CD14-positive monocyte (primary cell): ENCODE measurements at regions not wholly inside any gene's neighbourhood (a gene's known extent, or its start where the extent isn't known, plus 50 kb on each side); places are given as distances from the start of the nearest gene placed in this dataset.
A peak's percentile ranks its signal among the peaks of the same experiment; 100 is the strongest.

Source experiments
- DNase-seq, 3 donors: peaks; one replicate each; pipeline ENCODE4 v3.0.0-alpha.2; 2011 to 2022
- H2AFZ ChIP-seq: 2 replicates; pipeline ENCODE4 v1.6.0; 2012; ENCODE audit warnings: mild to moderate bottlenecking, low read depth, low read length, inconsistent platforms; ENCODE audit not compliant: insufficient read depth, poor library complexity, severe bottlenecking
- H3K27ac ChIP-seq, 2 donors: 1 replicate in 1 of 2; 2 replicates in 1 of 2; pipeline ENCODE4 v1.5.1; 2012 to 2013; ENCODE audit warnings: low read length in 2 of 2, control low read depth in 1 of 2, inconsistent platforms in 1 of 2, low read depth in 1 of 2, mild to moderate bottlenecking in 1 of 2
- H3K27me3 ChIP-seq, 2 donors: one replicate each; pipeline versions ENCODE4 v1.6.0 to v1.6.1; 2011 to 2013; ENCODE audit warnings: low read length in 2 of 2; ENCODE audit not compliant: control insufficient read depth in 2 of 2, insufficient read depth in 2 of 2
- H3K36me3 ChIP-seq, 2 donors: replicated peaks in 1 of 2; 1 replicate in 1 of 2; 2 replicates in 1 of 2; pipeline versions ENCODE4 v1.5.1 to v1.6.1; 2012 to 2013; ENCODE audit warnings: low read length in 2 of 2, control low read depth in 1 of 2, inconsistent platforms in 1 of 2, mild to moderate bottlenecking in 1 of 2; ENCODE audit not compliant: insufficient read depth in 2 of 2, control insufficient read depth in 1 of 2
- H3K4me1 ChIP-seq, 2 donors: 1 replicate in 1 of 2; 2 replicates in 1 of 2; pipeline versions ENCODE4 v1.5.1 to v1.6.1; 2012 to 2013; ENCODE audit warnings: low read length in 2 of 2, control low read depth in 1 of 2, inconsistent platforms in 1 of 2, mild to moderate bottlenecking in 1 of 2, moderate library complexity in 1 of 2; ENCODE audit not compliant: insufficient read depth in 2 of 2, control insufficient read depth in 1 of 2
- H3K4me2 ChIP-seq: replicated peaks from 2 replicates; pipeline ENCODE3; 2012; ENCODE audit warnings: low read length, moderate library complexity, mild to moderate bottlenecking; ENCODE audit not compliant: poor library complexity, severe bottlenecking; ENCODE audit errors: extremely low read depth
- H3K4me3 ChIP-seq, 3 experiments: fragments of 200-600 bp in 1 of 3; sonication (generic) in 1 of 3; replicated peaks in 1 of 3; 1 replicate in 2 of 3; 2 replicates in 1 of 3; pipeline ENCODE4 v1.5.1; 2011 to 2013; ENCODE audit warnings: low read length in 3 of 3, mild to moderate bottlenecking in 3 of 3, control low read depth in 2 of 3, low read depth in 2 of 3, inconsistent platforms in 1 of 3, moderate library complexity in 1 of 3
- H3K79me2 ChIP-seq: 2 replicates; pipeline ENCODE4 v1.6.0; 2012; ENCODE audit warnings: mild to moderate bottlenecking, control low read depth, inconsistent platforms, low read length, moderate library complexity; ENCODE audit not compliant: insufficient read depth
- H3K9ac ChIP-seq: 2 replicates; pipeline ENCODE4 v1.6.0; 2017; ENCODE audit warnings: low read length, mild to moderate bottlenecking; ENCODE audit not compliant: insufficient read depth, poor library complexity, severe bottlenecking
- H3K9me3 ChIP-seq, 2 donors: replicated peaks in 1 of 2; 1 replicate in 1 of 2; 2 replicates in 1 of 2; pipeline versions ENCODE4 v1.5.1 to v1.6.1; 2012 to 2013; ENCODE audit warnings: low read length in 2 of 2, control low read depth in 1 of 2; ENCODE audit not compliant: control insufficient read depth in 1 of 2, insufficient read depth in 1 of 2
- H4K20me1 ChIP-seq: 2 replicates; pipeline ENCODE4 v1.6.0; 2012; ENCODE audit warnings: mild to moderate bottlenecking, low read length, control low read depth, moderate library complexity; ENCODE audit not compliant: insufficient read depth
- H3K27ac Mint-ChIP-seq, 7 donors: one replicate each; pipeline ENCODE4 v1.8.0; 2020; ENCODE audit warnings: mild to moderate bottlenecking in 7 of 7, mixed read lengths in 7 of 7, moderate library complexity in 6 of 7, inconsistent platforms in 2 of 7
- H3K27me3 Mint-ChIP-seq, 3 donors: one replicate each; pipeline ENCODE4 v1.8.0; 2021 to 2022; ENCODE audit warnings: low read depth in 3 of 3, mild to moderate bottlenecking in 3 of 3, mixed read lengths in 3 of 3, moderate library complexity in 3 of 3, inconsistent platforms in 1 of 3
- H3K36me3 Mint-ChIP-seq, 2 donors: one replicate each; pipeline ENCODE4 v1.8.0; 2020; ENCODE audit warnings: mixed read lengths in 2 of 2, inconsistent platforms in 1 of 2, mild to moderate bottlenecking in 1 of 2
- H3K4me1 Mint-ChIP-seq: one replicate; pipeline ENCODE4 v1.8.0; 2020; ENCODE audit warnings: mild to moderate bottlenecking, mixed read lengths
- H3K4me3 Mint-ChIP-seq, 2 donors: one replicate each; pipeline ENCODE4 v1.8.0; 2020; ENCODE audit warnings: mild to moderate bottlenecking in 2 of 2, mixed read lengths in 2 of 2, moderate library complexity in 1 of 2
- H3K9me3 Mint-ChIP-seq, 7 donors: one replicate each; pipeline ENCODE4 v1.8.0; 2020 to 2022; ENCODE audit warnings: mixed read lengths in 7 of 7, mild to moderate bottlenecking in 6 of 7, moderate library complexity in 6 of 7, inconsistent platforms in 2 of 7
- WGBS: methylation state at CpG from one replicate; pipeline ENCODE4 v1.1.5; 2013; ENCODE audit warnings: missing lambda C conversion rate; ENCODE audit not compliant: insufficient coverage; 5-methylcytosine and 5-hydroxymethylcytosine counted together
- intact Hi-C, 2 donors: fragments of 100-400 bp; cut with micrococcal nuclease; formaldehyde crosslinking; loops; one replicate each; pipeline versions ENCODE4 v1.15.0 to v1.15.1; 2023
- TF ChIP-seq, protein P1 (sequence below): fragments of 200-600 bp; IDR thresholded peaks from one replicate; pipeline ENCODE4 v1.8.0; 2022; ENCODE audit warnings: antibody characterized with exemption, mild to moderate bottlenecking

DNA sequence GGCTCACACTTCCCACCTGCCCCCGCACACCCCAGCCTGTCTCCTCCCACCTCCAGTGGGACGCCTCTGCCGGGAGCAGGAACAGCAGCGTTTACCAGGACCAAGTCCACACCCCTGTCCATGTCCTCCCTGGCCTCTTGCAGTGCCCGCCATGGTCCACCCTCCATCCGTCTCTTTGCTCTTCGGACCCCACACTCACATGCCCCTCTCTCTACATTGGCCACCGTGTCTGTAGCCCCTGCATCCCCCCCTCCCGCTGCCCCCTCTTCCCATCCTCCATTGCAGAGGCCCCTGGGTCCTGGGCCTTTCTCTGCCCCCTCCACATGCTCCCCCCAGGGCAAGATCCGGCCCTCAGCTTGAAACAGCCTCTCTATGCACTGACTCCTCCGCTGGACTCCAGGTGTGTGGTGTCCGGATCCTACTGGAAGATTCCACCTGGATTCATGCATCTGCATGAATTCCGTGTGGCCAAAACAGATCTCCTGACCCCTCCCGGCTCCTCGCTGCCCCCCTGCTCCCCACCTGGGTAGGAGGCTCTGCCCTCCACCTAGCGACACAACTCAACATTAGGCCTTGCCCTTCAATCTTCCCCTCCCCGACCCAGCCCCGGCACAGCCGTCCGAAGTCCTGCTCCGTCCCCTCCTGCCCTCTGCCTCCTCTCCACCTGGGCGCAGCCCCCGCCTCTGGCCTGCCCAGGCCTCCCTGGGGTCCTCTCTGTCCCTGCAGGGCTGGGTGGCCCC lies 168.5 kb downstream of the OLFM1 start:
- Mint-ChIP-seq H3K4me3 (no peak overlapping the region), H3K27me3 (peaks cover 9 to 16% (median 14%) of the 10 kb centered on the region in 3 donors), H3K27ac (no peak overlapping the region), H3K4me1 (no peaks in the 10 kb centered on the region), H3K9me3 (peaks cover 0 to 3% (median 2%) of the 10 kb centered on the region in 7 donors), H3K36me3 (no peaks in the 10 kb centered on the region)
- no peak overlapping the region for H3K4me2 ChIP-seq
- intact Hi-C loops = no loop called here
- H3K9ac ChIP-seq = no peak overlapping the region
- H3K9me3 ChIP-seq = no peaks in the 10 kb centered on the region
- WGBS = 77% methylated on average over 20 of the region's 23 CpGs
- peaks cover 0 to 9% of the 10 kb centered on the region in 2 donors for H3K27me3 ChIP-seq
- no peak overlapping the region for H3K4me3 ChIP-seq
- no peaks in the 10 kb centered on the region for H3K36me3 ChIP-seq
- H4K20me1 ChIP-seq = no peaks in the 10 kb centered on the region
- H3K4me1 ChIP-seq = no peaks in the 10 kb centered on the region
- TF ChIP-seq, protein P1, sequence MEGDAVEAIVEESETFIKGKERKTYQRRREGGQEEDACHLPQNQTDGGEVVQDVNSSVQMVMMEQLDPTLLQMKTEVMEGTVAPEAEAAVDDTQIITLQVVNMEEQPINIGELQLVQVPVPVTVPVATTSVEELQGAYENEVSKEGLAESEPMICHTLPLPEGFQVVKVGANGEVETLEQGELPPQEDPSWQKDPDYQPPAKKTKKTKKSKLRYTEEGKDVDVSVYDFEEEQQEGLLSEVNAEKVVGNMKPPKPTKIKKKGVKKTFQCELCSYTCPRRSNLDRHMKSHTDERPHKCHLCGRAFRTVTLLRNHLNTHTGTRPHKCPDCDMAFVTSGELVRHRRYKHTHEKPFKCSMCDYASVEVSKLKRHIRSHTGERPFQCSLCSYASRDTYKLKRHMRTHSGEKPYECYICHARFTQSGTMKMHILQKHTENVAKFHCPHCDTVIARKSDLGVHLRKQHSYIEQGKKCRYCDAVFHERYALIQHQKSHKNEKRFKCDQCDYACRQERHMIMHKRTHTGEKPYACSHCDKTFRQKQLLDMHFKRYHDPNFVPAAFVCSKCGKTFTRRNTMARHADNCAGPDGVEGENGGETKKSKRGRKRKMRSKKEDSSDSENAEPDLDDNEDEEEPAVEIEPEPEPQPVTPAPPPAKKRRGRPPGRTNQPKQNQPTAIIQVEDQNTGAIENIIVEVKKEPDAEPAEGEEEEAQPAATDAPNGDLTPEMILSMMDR = no peak
- H2AFZ ChIP-seq = no peak overlapping the region
- no peaks in the 10 kb centered on the region for H3K79me2 ChIP-seq
- no peak overlapping the region for H3K27ac ChIP-seq
- DNase-seq = no peak

DNA sequence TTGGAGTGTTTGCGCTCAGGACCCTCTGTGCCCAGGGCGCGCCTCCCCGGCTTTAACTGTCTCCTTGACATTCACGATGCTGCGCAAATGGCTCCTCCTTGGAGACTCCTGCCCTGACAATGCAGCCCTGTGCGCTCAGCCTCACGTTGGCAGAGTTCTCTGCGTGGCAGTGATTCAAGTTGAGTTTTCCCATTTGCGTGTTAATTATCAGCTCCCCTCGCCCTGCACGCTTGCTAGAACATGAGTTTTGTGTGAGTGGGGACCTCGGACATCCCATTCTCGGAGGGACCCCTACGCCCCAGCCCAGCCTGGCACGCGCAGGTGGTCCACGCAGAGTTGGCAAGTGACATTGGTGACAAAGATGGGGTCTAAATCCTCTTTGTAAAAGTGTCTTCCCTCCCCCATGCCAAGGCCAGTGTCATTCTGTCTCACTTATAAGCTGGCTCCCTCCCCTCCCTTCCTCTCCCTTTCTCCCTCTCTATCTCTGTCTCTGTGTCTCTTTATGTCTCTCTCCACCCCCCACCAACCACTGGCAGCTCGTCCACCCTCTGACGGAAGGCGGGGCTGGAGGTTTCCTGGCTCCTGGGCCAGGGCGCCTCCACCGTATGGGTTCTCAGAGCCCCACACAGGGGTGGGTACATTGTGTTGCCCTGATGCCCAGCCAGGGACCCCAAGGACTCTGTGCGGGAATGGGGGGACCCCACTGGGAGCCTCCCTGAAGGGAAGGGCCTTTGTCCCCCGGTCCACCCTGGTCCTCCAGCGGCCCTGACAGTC lies 169.3 kb downstream of the OLFM1 start:
- Histone ChIP-seq H3K27me3 (peaks cover 0 to 9% of the 10 kb centered on the region in 2 donors), H3K79me2 (no peaks in the 10 kb centered on the region), H3K27ac (no peak overlapping the region), H4K20me1 (no peaks in the 10 kb centered on the region), H2AFZ (no peak overlapping the region), H3K4me1 (no peaks in the 10 kb centered on the region), H3K9ac (no peak overlapping the region), H3K9me3 (no peaks in the 10 kb centered on the region), H3K4me3 (no peak overlapping the region), H3K4me2 (no peak overlapping the region), H3K36me3 (no peaks in the 10 kb centered on the region)
- H3K9me3 Mint-ChIP-seq = peaks cover 0 to 3% (median 2%) of the 10 kb centered on the region in 7 donors
- peak overlapping the region in 1 of 7 donors; percentile 73 for H3K27ac Mint-ChIP-seq
- TF ChIP-seq, protein P1 = no peak
- no peak overlapping the region for H3K4me3 Mint-ChIP-seq
- H3K4me1 Mint-ChIP-seq = no peaks in the 10 kb centered on the region
- H3K36me3 Mint-ChIP-seq = no peaks in the 10 kb centered on the region
- 82% methylated on average over 20 of the region's 26 CpGs for WGBS
- no peak for DNase-seq
- H3K27me3 Mint-ChIP-seq = peaks cover 9 to 15% (median 14%) of the 10 kb centered on the region in 3 donors
- intact Hi-C loops = no loop called here
